GM19328 (cell line): ENCODE measurements at regions not wholly inside any gene's neighbourhood (a gene's known extent, or its start where the extent isn't known, plus 50 kb on each side); places are given as distances from the start of the nearest gene placed in this dataset.

Source experiments
- ATAC-seq: cut with Tn5 transposase; IDR thresholded peaks from one replicate; pipeline ENCODE4 v1.9.1; 2021; ENCODE audit warnings: mild to moderate bottlenecking, moderate library complexity; ENCODE audit not compliant: unreplicated experiment

DNA sequence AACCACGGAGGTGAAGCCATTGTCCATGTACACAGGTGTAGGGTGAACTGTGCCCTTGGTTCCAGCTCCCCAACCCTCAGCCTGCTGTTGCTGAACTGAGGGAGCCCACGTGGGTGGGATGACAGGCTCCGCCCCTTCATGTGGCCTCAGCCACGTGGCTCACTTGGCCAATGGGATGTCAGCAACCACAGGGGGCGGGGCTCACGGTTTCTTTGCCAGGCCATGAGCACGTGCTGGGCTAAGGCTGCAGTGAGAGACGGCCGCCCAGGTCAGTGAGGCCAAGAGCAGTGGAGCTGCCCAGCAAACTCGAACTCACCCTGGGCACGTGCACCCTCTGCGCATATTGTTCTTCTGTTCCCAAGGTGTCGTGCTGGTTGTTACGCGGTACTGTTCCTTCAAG is 282.6 kb downstream of the IRF8 start:
- ATAC-seq, result no peak

GRCh38 chr16:86184185-86184584 is 285.2 kb downstream of the IRF8 start:
- no peak for ATAC-seq

DNA sequence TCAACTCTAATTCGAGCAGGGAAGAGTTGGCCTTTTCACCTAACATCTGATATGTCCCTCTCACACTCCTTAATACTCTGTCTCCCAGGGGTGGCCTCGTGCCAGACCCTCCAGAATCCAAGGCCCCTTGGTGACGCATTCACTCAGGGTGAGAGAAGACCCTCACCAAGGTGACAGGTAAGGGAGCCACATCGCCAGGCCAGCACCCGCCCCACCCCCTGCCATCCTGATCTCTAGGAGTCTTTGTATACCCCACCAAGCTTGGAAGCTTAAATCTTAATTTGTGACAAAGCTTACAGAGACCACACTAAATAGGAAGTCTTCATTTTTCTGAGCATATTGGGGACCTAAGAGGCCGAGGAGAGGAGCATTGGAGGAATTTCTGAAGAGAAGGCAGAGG is 286.1 kb downstream of the IRF8 start:
- ATAC-seq, result no peak

- no peak for ATAC-seq
Measured at GRCh38 chr16:86186313-86186712, 287.4 kb downstream of the IRF8 start.

GRCh38 chr16:86189934-86190333 is 291.0 kb downstream of the IRF8 start:
- ATAC-seq, result no peak

DNA sequence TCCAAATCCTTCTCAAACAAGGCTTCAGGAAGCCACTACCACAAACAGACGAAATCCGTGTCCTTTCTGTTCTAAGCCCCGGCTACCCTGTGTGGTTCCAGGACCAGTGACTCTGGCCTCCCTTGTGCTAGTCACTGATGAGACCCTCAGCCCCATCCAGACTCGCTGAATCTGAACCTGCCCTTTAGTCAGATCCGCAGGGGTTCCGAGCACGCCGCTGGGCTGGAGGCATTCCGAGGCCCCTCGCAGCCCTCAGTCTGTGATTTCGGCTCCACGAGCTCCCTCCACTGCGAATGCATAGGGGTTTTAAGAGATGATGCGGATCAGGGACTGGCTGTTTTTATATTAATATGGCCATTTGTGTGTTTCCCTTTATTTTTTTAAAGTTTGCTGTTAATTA is 292.7 kb downstream of the IRF8 start:
- no peak for ATAC-seq

DNA sequence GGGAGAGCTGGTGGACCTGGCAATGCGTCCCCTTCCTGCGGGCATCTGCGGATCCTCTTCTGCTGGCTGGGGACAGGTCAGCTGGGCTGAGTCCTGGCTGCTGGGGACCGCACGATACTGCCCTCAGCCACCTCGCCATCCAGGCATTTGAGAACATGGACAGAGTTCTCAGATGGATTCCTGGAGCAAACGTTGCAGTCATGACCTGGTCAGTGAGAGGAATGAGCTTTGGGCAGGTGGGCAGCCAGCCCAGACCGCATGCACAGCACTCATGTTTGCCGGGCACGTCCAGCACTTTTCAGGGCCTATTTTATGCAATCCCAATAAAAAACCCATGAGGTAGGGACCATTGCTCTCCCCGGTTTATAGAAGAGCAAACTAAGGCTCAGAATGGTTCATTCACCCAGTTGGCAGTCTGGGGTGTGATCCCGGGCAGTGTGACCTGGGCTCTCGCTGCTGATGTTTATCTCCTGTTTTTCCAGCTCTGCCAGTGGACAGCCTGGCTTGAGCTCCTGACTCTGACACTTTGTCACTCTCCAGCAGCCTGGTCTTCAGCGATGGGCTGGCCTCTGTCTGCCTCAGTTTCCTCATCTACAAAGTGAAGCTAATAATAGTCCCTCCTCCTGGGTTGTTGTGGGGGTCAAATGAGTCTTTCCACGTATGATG is 294.7 kb downstream of the IRF8 start:
- ATAC-seq, result no peak

- no peak for ATAC-seq
Measured at GRCh38 chr16:86195863-86196630, 297.1 kb downstream of the IRF8 start.

GRCh38 chr16:86196687-86197391 is 297.9 kb downstream of the IRF8 start:
- ATAC-seq, result no peak

DNA sequence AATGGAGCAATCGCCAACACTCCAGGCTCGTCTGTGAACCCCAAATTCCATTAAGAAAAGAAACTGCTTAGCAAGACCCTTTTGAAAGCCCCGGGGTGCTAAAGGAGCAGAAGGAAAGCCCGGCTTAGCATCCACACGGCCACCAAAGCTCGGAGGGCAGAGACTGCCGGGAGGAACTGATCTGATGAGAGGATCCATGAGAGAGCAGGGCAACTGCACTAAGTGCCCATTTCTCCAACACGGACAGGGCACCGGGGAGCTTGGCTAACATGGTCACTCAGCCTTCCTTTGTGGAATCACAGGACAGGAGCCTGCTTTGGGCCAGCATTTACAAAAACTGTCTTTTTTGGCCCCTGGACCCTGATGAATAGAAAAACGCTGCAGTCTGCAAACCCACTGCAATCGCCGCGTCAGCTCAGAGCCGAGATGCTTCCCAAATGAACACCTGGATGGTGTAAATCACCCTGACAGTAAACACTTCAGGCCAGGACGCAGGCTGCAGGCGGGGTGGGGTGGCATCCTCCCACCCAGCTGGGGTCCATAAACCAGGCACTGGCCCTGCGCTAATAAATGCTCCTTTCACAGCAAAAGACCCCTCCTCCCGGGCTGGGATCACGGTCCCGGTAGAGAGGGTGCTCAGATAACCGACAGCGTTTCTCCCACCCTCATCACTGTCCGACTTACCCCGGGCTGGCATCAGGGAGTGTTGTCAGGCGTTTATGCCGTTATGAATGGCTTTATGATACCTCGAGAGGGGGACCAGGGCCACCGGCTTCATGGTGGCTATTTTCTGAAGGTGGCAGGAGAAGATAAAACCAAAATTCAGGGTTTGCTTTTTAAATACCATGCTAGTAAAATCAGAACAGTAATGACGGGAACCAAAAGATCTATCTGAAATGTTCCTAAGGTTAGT is 299.5 kb downstream of the IRF8 start:
- no peak for ATAC-seq

- no peak for ATAC-seq
Measured at GRCh38 chr16:86199182-86199581, 300.2 kb downstream of the IRF8 start.

DNA sequence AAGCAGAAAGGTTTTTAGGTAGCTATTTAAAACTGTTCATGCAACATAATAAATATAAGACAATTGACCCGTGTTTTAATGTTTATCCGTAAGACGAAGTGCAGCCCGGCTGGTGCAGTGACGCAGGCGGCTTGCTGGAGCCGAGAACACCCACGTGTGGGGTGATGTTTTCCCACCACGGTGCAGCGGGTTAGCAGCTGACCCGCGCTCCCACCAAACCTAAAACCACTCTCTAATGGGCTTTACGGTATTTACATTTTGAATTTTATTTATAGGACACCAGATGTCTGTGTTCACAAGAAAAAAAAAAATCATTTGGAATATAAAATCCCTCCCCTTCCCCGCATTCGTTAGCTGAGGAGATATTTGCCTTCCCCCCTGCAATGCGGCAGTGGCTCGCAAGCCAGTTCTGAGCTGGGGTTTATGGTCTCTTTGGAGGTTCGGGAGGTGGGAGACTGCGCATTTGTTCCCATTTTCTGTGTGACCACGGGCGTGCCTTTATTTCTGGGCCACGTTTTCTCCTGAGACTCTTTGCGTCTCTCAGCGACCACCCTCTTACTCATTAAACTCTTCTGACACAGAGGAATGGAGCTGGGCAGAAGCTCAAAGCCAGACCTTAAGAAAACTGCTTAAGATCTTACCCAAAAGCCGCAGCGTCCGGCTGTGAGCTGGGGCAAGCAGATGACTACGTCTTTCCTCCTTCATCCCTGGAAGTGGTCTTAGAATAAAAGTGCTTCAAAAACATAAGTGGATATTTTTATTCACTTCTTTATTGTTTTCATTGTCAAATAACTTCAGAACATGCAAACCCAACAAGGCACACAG is 301.1 kb downstream of the IRF8 start:
- no peak for ATAC-seq

- no peak for ATAC-seq
Measured at GRCh38 chr16:86200722-86201121, 301.8 kb downstream of the IRF8 start.

- ATAC-seq, result no peak
Measured at GRCh38 chr16:86201746-86202145, 302.8 kb downstream of the IRF8 start.

DNA sequence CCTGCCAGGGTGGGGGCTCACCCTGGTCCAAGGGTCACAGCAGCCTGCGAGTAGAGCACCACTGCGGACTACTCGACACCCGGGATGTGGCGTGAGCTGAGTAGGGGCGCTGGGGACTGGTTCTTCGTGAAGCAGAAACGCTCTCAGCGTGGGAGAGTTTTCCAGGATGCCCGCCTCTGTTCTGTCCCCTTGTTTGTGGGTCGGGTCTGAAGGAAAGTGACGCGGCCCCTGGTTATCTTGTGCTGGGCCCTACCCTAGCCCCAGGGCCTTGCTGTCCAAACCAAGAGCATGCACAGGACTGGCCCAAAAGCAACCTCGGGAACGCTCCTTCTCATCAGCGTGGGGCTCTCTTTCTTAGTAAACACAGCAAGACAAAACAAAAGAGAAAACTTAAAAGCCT is 303.3 kb downstream of the IRF8 start:
- ATAC-seq, result no peak

GRCh38 chr16:86202760-86203426 is 303.9 kb downstream of the IRF8 start:
- no peak for ATAC-seq

GRCh38 chr16:86203557-86204275 is 304.8 kb downstream of the IRF8 start:
- ATAC-seq, result no peak

GRCh38 chr16:86205521-86206245 is 304.6 kb upstream of the FOXF1 start:
- ATAC-seq, result no peak
